ENCODE measurements at regions not wholly inside any gene's neighbourhood (a gene's known extent, or its start where the extent isn't known, plus 50 kb on each side); places are given as distances from the start of the nearest gene placed in this dataset.
"Not testable (repeated sequence)": the region's sequence is repeated elsewhere in the genome, so short reads cannot be mapped to it uniquely, and the experiment has no call there.

- H3K4me3 Mint-ChIP-seq, H3K27ac Mint-ChIP-seq, H3K27me3 Mint-ChIP-seq, DNase-seq, H3K4me1 Mint-ChIP-seq, H3K36me3 Mint-ChIP-seq, H3K9me3 Mint-ChIP-seq: not testable (repeated sequence)
Measured at GRCh38 chr16:29268348-29268747, 138.2 kb downstream of the NPIPB11 start.

DNA sequence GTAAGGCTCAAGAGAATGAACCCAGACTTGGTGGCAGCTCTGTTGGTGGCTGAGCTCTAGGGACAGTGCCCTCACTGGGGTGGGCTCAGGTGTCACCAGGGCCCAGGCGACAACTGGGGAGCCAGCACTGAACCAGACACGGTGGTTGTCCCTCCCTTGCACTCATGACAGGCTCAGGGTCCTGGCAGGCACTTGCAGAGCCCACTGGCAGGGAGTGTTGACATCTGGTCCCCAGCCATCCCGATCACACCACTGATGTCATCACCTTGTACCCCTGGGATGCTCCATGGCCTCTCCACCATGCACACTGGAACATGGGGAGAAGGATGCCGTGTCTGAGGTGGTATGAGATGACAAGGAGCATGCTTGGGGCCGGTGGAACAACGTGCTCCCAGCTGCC lies 138.6 kb downstream of the NPIPB11 start:
- not testable (repeated sequence) for H3K9me3 Mint-ChIP-seq, H3K27me3 Mint-ChIP-seq

GRCh38 chr16:29267055-29267619 lies 139.4 kb downstream of the NPIPB11 start:
- H3K4me1 Mint-ChIP-seq, DNase-seq, H3K27me3 Mint-ChIP-seq, H3K4me3 Mint-ChIP-seq, H3K36me3 Mint-ChIP-seq, H3K27ac Mint-ChIP-seq, H3K9me3 Mint-ChIP-seq: not testable (repeated sequence)

More for the DNA sequence above, 138.6 kb downstream of the NPIPB11 start:
- not testable (repeated sequence) for H3K27ac Mint-ChIP-seq, H3K36me3 Mint-ChIP-seq, DNase-seq, H3K4me3 Mint-ChIP-seq, H3K4me1 Mint-ChIP-seq

DNA sequence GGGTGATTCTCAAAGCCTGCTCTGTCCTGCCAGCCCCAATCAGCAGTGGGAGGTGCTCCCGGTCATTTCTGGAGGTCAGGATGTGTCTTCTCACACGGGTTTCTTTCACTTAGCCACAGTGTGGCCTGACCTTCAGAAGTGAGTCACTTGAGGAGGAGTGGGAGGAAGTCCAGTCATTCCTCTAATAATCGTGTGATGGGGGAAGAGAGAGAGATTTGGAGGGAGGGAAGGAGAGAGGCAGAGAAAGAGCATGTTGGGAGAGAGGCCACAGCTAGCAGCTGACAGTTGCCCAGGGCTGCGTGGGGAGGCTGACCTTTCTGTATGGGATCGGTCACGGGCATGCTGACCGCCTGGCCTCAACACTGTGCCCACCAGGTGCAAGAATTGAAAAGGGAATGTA lies 139.9 kb downstream of the NPIPB11 start:
- not testable (repeated sequence) for H3K27me3 Mint-ChIP-seq, H3K36me3 Mint-ChIP-seq, H3K4me1 Mint-ChIP-seq, H3K4me3 Mint-ChIP-seq, H3K27ac Mint-ChIP-seq, H3K9me3 Mint-ChIP-seq, DNase-seq

DNA sequence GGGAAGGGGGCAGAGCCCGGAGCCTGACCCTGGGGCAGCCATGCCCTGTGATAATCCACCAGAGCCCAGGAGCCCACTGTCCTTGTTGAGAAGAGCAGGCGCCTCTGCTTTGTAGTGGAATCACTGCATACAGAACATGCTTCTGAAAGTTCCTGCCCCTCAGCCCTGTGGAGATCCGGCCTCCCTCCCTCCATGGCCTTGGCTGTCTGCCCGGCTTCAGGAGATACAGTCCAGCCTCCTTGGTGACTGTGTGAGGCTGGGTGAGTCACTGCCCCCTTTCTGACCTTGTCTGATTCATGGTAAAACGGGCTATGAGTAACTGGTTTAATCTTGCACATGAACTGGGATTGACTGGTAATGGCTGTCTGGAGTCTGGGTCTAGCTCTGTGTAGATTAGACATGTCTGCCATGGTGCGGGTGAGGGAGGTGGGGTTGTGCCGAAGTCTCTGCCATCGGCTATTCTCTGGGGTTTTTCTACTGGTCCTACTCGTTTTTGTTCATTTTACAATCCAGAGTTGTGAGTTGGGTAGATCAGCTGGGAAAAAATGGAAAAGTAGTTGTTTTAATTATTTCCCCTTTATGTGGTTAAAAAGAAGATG lies 141.2 kb downstream of the NPIPB11 start:
- not testable (repeated sequence) for H3K27ac Mint-ChIP-seq, DNase-seq

GRCh38 chr16:29264080-29264837 lies 142.3 kb downstream of the NPIPB11 start:
- not testable (repeated sequence) for H3K4me3 Mint-ChIP-seq, H3K27me3 Mint-ChIP-seq, H3K36me3 Mint-ChIP-seq, H3K9me3 Mint-ChIP-seq, H3K4me1 Mint-ChIP-seq, DNase-seq
- peak overlapping the region; percentile 16 for H3K27ac Mint-ChIP-seq

More for the DNA sequence above, 141.2 kb downstream of the NPIPB11 start:
- H3K4me3 Mint-ChIP-seq, H3K36me3 Mint-ChIP-seq, H3K27me3 Mint-ChIP-seq, H3K9me3 Mint-ChIP-seq, H3K4me1 Mint-ChIP-seq: not testable (repeated sequence)

DNA sequence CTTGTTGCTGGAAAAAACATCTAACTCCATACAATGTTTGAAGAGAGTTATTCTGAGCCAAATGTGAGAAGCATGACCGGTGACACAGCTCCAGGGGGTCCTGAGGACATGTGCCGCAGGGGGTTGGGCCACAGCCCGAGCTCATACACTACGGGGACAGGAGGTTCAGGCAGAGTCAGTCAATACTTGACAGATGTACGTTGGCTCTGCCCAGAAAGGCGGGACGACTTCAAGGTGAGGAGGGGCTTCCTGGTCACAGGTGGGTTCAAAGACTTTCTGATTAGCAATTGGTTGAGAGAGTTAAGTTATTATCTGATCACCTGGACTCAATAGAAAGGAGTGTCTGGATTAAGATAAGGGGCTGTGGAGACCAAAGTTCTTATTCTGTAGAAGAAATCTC lies 143.8 kb downstream of the NPIPB11 start:
- H3K27ac Mint-ChIP-seq, H3K4me1 Mint-ChIP-seq, H3K9me3 Mint-ChIP-seq, H3K4me3 Mint-ChIP-seq, H3K36me3 Mint-ChIP-seq, DNase-seq, H3K27me3 Mint-ChIP-seq: not testable (repeated sequence)

GRCh38 chr16:29261427-29262248 lies 144.9 kb downstream of the NPIPB11 start:
- H3K36me3 Mint-ChIP-seq, H3K9me3 Mint-ChIP-seq, H3K4me1 Mint-ChIP-seq, H3K27me3 Mint-ChIP-seq, H3K4me3 Mint-ChIP-seq, H3K27ac Mint-ChIP-seq, DNase-seq: not testable (repeated sequence)

GRCh38 chr16:29260683-29261426 lies 145.7 kb downstream of the NPIPB11 start:
- not testable (repeated sequence) for H3K4me1 Mint-ChIP-seq, H3K27ac Mint-ChIP-seq, DNase-seq, H3K27me3 Mint-ChIP-seq, H3K9me3 Mint-ChIP-seq, H3K4me3 Mint-ChIP-seq, H3K36me3 Mint-ChIP-seq

DNA sequence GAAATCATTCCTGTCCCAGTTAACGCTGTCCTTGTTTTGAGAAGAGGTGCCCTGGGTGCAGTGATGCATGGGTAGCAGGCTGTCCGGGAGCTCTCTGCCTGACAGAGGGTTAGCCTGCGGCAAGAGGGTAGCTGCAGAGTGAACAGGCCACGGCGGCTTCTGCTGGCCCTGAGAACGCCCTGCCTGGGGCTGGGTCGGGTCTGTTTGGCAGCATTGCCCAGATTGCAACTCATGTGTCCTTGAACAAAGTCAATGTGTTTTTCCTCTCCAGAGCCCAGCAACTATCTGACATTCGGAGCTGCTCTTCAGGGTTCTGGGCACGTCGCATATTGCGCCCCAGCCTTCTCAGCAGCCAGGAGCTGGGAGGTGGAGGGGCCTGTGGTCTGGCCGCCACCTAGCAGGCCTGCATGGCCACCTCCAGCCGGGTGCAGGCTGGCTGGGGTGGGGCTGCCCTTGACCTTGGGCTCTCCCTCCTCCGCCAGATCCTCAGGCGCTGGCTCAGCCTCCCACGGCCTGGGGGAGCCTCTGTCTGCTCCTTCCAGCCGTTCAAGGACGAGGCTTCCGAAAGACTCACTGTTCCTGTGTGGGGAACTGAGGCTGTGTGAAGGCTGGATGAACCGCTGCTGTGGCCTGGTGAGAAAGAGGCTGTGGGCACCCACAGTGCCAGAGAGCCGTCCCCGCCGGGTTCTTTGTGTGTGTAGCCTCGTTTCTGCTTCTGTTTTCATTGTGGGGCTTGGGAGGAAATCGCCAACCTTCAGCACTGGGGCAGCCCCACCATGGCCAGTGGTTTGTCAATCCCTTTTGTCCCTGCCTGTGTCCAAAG lies 146.7 kb downstream of the NPIPB11 start:
- not testable (repeated sequence) for H3K4me1 Mint-ChIP-seq, H3K27ac Mint-ChIP-seq, H3K27me3 Mint-ChIP-seq, H3K9me3 Mint-ChIP-seq, DNase-seq, H3K36me3 Mint-ChIP-seq, H3K4me3 Mint-ChIP-seq

- H3K36me3 Mint-ChIP-seq, DNase-seq, H3K27ac Mint-ChIP-seq, H3K4me3 Mint-ChIP-seq, H3K9me3 Mint-ChIP-seq, H3K4me1 Mint-ChIP-seq, H3K27me3 Mint-ChIP-seq: not testable (repeated sequence)
Measured at GRCh38 chr16:29258946-29259634, 147.4 kb downstream of the NPIPB11 start.

- not testable (repeated sequence) for H3K9me3 Mint-ChIP-seq, H3K27me3 Mint-ChIP-seq, H3K4me1 Mint-ChIP-seq, H3K4me3 Mint-ChIP-seq, DNase-seq, H3K27ac Mint-ChIP-seq, H3K36me3 Mint-ChIP-seq
Measured at GRCh38 chr16:29257419-29258336, 148.8 kb downstream of the NPIPB11 start.

DNA sequence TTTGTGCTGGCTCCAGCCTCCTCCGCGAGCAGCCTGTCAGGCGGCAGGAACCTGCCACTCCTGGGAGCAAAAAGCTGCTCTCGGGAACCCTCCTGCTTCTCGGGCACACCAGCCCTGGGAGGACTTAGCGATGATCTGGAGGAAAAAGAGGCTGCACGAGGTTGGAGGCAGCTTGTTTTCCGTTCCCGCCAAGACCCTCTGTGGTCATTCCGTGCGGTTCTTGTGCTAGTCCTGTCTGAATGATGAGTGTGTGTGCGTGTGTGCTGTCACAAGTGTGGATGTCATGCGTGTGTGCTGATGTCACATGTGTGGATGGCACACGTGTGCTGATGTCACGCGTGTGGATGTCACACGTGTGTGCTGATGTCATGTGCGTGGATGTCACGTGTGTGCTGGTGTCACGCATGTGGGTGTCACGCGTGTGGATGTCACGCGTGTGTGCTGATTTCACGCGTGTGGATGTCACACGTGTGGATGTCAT lies 150.0 kb downstream of the NPIPB11 start:
- no peak for DNase-seq
- Mint-ChIP-seq H3K9me3 (no peaks in the 10 kb centered on the region), H3K4me3 (no peak overlapping the region), H3K27me3 (no peaks in the 10 kb centered on the region), H3K36me3 (peaks cover 9% of the 10 kb centered on the region), H3K4me1 (peaks cover 2% of the 10 kb centered on the region), H3K27ac (no peak overlapping the region)

Data from activated naive CD8-positive, alpha-beta T cell treated with anti-CD3 and anti-CD28 coated beads for 36 hours (primary cell).